Inferior parietal cortex (tissue), 1 donor: ENCODE measurements at regions not wholly inside any gene's neighbourhood (a gene's known extent, or its start where the extent isn't known, plus 50 kb on each side); places are given as distances from the start of the nearest gene placed in this dataset.
"Not testable (repeated sequence)": the region's sequence is repeated elsewhere in the genome, so short reads cannot be mapped to it uniquely, and the experiment has no call there.

Experiments used
- DNase-seq: peaks from one replicate; pipeline ENCODE4 v3.0.0-alpha.2; 2016; ENCODE audit errors: extremely low spot score

- DNase-seq, result no peak
Measured at GRCh38 chr5:117732264-117732663, 1157.6 kb upstream of the SEMA6A start.

DNA sequence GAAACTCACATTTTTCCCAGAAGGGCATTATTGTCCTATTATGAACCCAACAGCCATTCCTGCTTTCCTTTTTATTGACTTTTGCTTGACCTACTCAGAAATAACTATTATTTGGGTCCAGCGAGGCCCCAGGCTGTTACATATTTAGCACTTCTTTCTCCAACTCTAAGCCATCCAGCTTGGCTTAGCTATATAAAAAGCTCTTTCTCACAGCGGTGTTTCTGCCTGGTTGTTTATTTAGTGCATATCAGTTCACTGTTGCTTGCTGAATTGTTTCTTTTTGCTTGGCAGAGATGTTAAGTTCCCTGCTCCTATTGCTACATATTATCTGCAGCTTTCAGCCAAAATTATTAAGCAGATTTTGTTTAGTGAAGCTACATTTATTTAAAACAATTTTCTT lies 1156.8 kb upstream of the SEMA6A start:
- no peak for DNase-seq

DNA sequence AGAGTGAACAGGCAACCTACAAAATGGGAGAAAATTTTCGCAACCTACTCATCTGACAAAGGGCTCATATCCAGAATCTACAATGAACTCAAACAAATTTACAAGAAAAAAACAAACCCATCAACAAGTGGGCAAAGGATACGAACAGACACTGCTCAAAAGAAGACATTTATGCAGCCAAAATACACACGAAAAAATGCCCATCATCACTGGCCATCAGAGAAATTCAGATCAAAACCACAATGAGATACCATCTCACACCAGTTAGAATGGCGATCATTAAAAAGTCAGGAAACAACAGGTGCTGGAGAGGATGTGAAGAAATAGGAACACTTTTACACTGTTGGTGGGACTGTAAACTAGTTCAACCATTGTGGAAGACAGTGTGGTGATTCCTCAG lies 1146.2 kb upstream of the SEMA6A start:
- not testable (repeated sequence) for DNase-seq

- DNase-seq, result no peak
Measured at GRCh38 chr5:117719413-117719812, 1144.8 kb upstream of the SEMA6A start.

DNA sequence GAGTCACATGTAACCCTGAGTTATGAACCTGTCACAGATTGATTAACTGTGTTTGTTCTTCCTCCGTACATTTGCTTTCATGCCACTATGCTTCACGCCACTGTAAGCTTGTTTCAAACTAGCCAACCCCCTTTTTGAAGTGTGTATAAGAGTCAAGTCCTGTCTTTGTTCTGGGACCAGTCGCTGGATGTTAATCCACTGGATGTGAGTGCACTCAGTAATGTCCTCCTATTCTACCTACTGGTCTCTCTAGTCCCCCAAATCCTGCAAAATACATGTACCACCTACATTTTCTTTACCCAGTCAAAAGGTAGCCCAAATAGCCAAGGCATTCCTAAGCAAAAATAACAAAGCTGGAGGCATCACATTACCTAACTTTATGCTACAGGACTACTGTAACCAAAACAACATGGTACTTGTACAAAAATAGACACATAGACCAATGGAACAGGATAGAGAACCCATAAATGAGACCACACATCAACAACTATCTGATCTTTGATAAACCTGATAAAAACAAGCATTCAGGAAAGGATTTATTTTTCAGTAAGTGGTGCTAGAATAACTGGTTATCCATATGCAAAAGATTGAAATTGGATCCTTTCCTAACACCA lies 1139.1 kb upstream of the SEMA6A start:
- DNase-seq, result no peak

GRCh38 chr5:117701062-117701461 lies 1126.4 kb upstream of the SEMA6A start:
- DNase-seq, result no peak

DNA sequence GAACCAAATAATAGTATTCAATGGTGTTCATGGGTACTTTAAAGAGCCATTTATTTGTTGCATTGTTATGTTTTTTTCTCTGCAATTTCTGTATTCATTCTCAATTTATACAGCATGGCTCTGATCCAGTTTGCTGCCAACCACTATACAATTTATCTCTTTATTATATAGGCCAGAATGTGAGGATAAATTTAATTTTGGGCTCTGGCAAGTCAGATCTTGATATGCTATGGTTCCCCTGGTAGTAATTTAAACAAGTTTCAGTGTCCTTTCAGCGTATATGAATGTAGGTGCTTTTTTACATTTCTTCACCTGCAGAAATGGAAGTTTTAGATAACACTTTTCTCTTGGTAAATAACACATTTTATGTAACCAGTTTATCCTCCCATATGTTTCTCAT lies 1118.0 kb upstream of the SEMA6A start:
- no peak for DNase-seq

- no peak for DNase-seq
Measured at GRCh38 chr5:117691081-117691870, 1116.7 kb upstream of the SEMA6A start.

GRCh38 chr5:117690612-117691011 lies 1116.0 kb upstream of the SEMA6A start:
- DNase-seq, result no peak

- no peak for DNase-seq
Measured at GRCh38 chr5:117686926-117687325, 1112.3 kb upstream of the SEMA6A start.

DNA sequence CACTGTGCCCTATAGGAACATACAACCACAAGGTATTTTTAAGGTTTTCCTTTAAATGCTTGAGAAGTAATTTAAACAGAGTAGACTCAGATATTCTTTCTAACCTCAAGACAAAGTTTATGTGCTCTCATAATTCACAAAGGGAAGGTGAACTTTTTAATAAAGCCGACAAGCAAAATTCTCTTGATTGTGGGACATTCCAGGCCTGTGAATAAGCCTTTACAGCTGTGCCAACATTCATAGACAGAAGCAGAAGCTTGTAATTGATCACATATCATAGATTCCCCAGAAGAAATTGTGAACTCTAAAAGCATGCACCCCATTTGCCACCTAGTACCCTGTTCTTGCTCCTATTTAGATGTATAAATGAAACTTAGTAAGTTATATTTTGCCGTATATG lies 1107.8 kb upstream of the SEMA6A start:
- no peak for DNase-seq

DNA sequence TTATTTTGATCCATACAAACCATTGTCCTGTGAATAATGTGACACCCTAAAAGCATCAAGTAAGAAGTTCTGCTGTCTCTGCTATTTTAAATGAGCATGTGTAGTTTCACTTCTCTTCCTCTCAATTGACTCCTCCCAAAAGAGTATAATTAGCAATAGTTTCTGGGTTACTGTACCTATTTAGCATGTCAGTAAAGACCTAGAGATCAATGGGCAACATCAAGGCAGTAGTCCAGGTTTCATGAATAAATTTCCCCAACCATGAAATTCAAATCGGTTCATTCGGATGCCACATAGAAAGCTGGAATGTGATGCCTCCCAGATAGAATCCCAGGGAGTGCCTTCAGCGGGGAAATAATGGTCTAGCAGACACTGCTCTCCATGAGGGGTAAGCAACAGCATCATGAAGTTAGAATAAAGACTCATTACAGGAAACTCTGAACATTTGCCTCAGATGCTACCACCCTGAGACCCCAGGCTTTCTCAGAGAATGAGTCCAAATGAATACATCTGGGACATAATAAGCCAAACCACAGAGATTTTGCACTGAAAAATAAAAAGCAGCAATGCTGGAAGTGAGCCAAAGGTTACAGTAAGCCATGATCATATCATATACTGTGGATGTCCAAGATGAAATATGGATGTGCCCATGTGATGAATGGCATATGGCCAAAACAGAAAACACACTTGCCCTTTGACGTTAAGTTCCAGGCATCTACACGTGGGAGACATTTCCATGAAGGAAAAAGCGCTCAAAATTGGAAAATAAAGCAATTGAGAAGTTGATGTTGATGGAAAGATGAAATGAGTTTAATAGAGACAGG lies 1107.0 kb upstream of the SEMA6A start:
- DNase-seq, result no peak

- DNase-seq, result no peak
Measured at GRCh38 chr5:117680426-117680825, 1105.8 kb upstream of the SEMA6A start.

GRCh38 chr5:117679046-117679445 lies 1104.4 kb upstream of the SEMA6A start:
- DNase-seq, result no peak

GRCh38 chr5:117675646-117676045 lies 1101.0 kb upstream of the SEMA6A start:
- DNase-seq, result no peak

DNA sequence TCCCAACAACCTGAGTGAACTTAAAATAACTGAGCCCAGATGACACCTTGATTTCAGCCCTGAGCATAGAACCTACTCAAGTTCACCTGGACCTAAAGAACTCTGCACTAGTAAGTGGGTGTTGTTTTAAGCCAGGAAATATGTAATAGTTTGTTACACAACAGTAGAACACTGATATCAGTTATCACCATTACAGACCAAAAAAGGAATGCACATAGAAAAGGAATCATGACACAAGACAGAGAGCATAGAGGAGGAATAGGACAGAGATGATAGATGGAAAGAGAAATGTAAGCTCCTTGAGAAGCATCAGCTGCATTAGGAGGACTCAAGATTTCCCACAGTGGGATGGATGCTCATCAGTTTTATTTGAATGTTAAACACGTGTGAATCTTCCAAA lies 1096.9 kb upstream of the SEMA6A start:
- DNase-seq, result no peak

DNA sequence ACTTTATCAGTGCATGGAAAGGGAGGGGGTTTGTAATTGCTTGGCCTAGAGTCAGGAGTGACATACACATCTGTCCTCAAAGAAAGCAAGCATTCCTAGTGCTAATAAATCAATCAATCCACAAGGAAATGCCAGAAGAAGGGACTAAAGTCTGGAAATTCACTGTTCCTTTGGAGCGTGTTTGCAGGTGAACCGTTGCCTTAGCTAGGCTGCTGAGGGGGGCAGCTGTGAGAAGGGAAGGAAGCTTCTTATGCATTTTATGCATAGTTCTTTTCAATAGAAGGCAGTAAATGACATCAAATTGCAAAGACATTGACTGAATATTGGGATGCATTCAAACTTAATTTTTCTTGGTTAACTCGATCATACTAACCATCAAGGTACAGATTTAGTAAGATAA lies 1092.5 kb upstream of the SEMA6A start:
- no peak for DNase-seq

- DNase-seq, result no peak
Measured at GRCh38 chr5:117665121-117665520, 1090.5 kb upstream of the SEMA6A start.

GRCh38 chr5:117662361-117662760 lies 1087.7 kb upstream of the SEMA6A start:
- no peak for DNase-seq

DNA sequence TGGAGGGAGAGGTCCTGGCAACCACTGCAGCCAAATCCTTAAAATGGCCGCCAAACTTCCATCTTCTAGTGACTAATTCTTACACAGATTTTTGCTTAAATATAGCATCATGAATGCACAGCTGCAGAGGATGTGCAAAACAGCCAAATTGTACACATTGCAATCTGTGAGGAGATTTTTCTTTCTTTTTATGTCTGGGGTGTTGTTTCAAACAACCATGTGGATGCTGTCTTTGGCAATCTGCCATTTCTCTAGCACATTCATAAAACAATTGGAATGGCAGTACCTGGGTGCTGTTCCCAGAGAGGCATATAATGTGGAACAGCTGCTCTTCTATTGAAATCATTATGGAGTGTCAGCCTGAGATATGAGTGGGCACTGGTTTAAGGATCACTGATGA lies 1082.9 kb upstream of the SEMA6A start:
- peak; percentile 25 for DNase-seq

DNA sequence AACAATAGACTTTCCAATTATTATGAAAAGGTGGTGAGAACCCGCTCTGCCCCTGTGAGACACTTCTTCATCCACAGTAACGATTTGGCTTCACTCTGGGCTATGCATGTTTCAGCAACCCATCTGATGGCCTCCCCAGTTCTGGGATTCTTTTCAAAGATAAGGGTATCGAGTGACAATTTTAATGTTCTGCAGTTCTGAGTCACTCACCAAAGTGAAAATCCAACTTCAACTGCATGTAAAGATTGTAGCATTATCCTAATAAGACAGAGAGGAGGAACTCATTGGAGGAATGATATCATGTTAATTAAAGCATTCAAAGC lies 1078.3 kb upstream of the SEMA6A start:
- DNase-seq, result no peak

- DNase-seq, result peak; percentile 21
Measured at GRCh38 chr5:117652036-117652957, 1077.7 kb upstream of the SEMA6A start.
